Muscle layer of colon (tissue), 2 donors: ENCODE measurements at regions not wholly inside any gene's neighbourhood (a gene's known extent, or its start where the extent isn't known, plus 50 kb on each side); places are given as distances from the start of the nearest gene placed in this dataset.

Experiments
- H3K27ac ChIP-seq: one replicate; pipeline ENCODE4 v1.7.0; 2013; ENCODE audit warnings: low read depth, mild to moderate bottlenecking, low read length, moderate library complexity
- H3K27me3 ChIP-seq, 2 donors: one replicate each; pipeline ENCODE4 v1.7.0; 2013; ENCODE audit warnings: low read length in 2 of 2, mild to moderate bottlenecking in 2 of 2; ENCODE audit not compliant: insufficient read depth in 2 of 2, control insufficient read depth in 1 of 2
- H3K36me3 ChIP-seq: one replicate; pipeline ENCODE4 v1.7.0; 2013; ENCODE audit warnings: mild to moderate bottlenecking, low read length; ENCODE audit not compliant: insufficient read depth
- H3K4me1 ChIP-seq: one replicate; pipeline ENCODE4 v1.7.0; 2013; ENCODE audit warnings: mild to moderate bottlenecking, low read length; ENCODE audit not compliant: insufficient read depth
- H3K4me3 ChIP-seq, 2 donors: one replicate each; pipeline ENCODE4 v1.7.0; 2013; ENCODE audit warnings: low read length in 2 of 2, low read depth in 1 of 2, mild to moderate bottlenecking in 1 of 2, moderate library complexity in 1 of 2
- H3K9ac ChIP-seq: one replicate; pipeline ENCODE4 v1.7.0; 2013; ENCODE audit warnings: low read length
- H3K9me3 ChIP-seq: one replicate; pipeline ENCODE4 v1.7.0; 2013; ENCODE audit warnings: mild to moderate bottlenecking, low read length
- donor health status: abdominal sarcoma.
- donor health status: Adenocarcinoma of cecum.

GRCh38 chr18:43994381-43994780, 686.3 kb upstream of the SETBP1 start:
- Histone ChIP-seq H3K9ac (no peak overlapping the region), H3K4me3 (no peak overlapping the region), H3K27me3 (no peaks in the 10 kb centered on the region), H3K27ac (no peak overlapping the region), H3K4me1 (no peaks in the 10 kb centered on the region), H3K36me3 (no peaks in the 10 kb centered on the region), H3K9me3 (no peaks in the 10 kb centered on the region)

GRCh38 chr18:44013871-44014270, 666.8 kb upstream of the SETBP1 start:
- Histone ChIP-seq H3K4me3 (no peak overlapping the region), H3K27ac (no peak overlapping the region), H3K9ac (no peak overlapping the region), H3K4me1 (no peaks in the 10 kb centered on the region), H3K36me3 (no peaks in the 10 kb centered on the region), H3K27me3 (no peaks in the 10 kb centered on the region), H3K9me3 (no peaks in the 10 kb centered on the region)

- H3K4me1 ChIP-seq: no peaks in the 10 kb centered on the region
- no peaks in the 10 kb centered on the region for H3K27me3 ChIP-seq
- no peak overlapping the region for H3K27ac ChIP-seq
- no peaks in the 10 kb centered on the region for H3K36me3 ChIP-seq
- H3K4me3 ChIP-seq: no peak overlapping the region
- no peak overlapping the region for H3K9ac ChIP-seq
- H3K9me3 ChIP-seq: no peaks in the 10 kb centered on the region
Measured at GRCh38 chr18:44025421-44025820, 655.3 kb upstream of the SETBP1 start.

- no peak overlapping the region for H3K4me3 ChIP-seq
- no peak overlapping the region for H3K27ac ChIP-seq
- H3K9me3 ChIP-seq: no peaks in the 10 kb centered on the region
- no peaks in the 10 kb centered on the region for H3K36me3 ChIP-seq
- no peaks in the 10 kb centered on the region for H3K4me1 ChIP-seq
- H3K9ac ChIP-seq: no peak overlapping the region
- no peaks in the 10 kb centered on the region for H3K27me3 ChIP-seq
Measured at GRCh38 chr18:44028109-44028508, 652.6 kb upstream of the SETBP1 start.

- H3K9ac ChIP-seq: no peak overlapping the region
- no peaks in the 10 kb centered on the region for H3K36me3 ChIP-seq
- peaks cover 3% of the 10 kb centered on the region for H3K4me1 ChIP-seq
- no peak overlapping the region for H3K4me3 ChIP-seq
- no peaks in the 10 kb centered on the region for H3K27me3 ChIP-seq
- no peak overlapping the region for H3K27ac ChIP-seq
- H3K9me3 ChIP-seq: no peaks in the 10 kb centered on the region
Measured at GRCh38 chr18:44031063-44031462, 649.6 kb upstream of the SETBP1 start.

GRCh38 chr18:44033144-44033701, 647.5 kb upstream of the SETBP1 start:
- Histone ChIP-seq H3K27ac (no peak overlapping the region), H3K4me1 (peaks cover 4% of the 10 kb centered on the region), H3K9ac (no peak overlapping the region), H3K27me3 (no peaks in the 10 kb centered on the region), H3K9me3 (no peaks in the 10 kb centered on the region), H3K36me3 (no peaks in the 10 kb centered on the region), H3K4me3 (no peak overlapping the region)

GRCh38 chr18:44035554-44035953, 645.1 kb upstream of the SETBP1 start:
- Histone ChIP-seq H3K36me3 (no peaks in the 10 kb centered on the region), H3K4me3 (no peak overlapping the region), H3K27me3 (no peaks in the 10 kb centered on the region), H3K9me3 (no peaks in the 10 kb centered on the region), H3K9ac (no peak overlapping the region), H3K27ac (no peak overlapping the region), H3K4me1 (peaks cover 4% of the 10 kb centered on the region)

- no peak overlapping the region for H3K27ac ChIP-seq
- no peak overlapping the region for H3K4me3 ChIP-seq
- H3K9ac ChIP-seq: no peak overlapping the region
- H3K9me3 ChIP-seq: no peaks in the 10 kb centered on the region
- H3K27me3 ChIP-seq: no peaks in the 10 kb centered on the region
- H3K4me1 ChIP-seq: peaks cover 4% of the 10 kb centered on the region
- no peaks in the 10 kb centered on the region for H3K36me3 ChIP-seq
Measured at GRCh38 chr18:44036501-44036900, 644.2 kb upstream of the SETBP1 start.

- H3K36me3 ChIP-seq: no peaks in the 10 kb centered on the region
- no peak overlapping the region for H3K4me3 ChIP-seq
Measured at GRCh38 chr18:44039216-44039615, 641.5 kb upstream of the SETBP1 start.

GRCh38 chr18:44039826-44040225, 640.9 kb upstream of the SETBP1 start:
- Histone ChIP-seq H3K27ac (no peak overlapping the region), H3K27me3 (no peaks in the 10 kb centered on the region), H3K4me3 (no peak overlapping the region), H3K9ac (no peak overlapping the region), H3K9me3 (no peaks in the 10 kb centered on the region), H3K4me1 (peaks cover 4% of the 10 kb centered on the region), H3K36me3 (no peaks in the 10 kb centered on the region)

More at GRCh38 chr18:44039216-44039615, 641.5 kb upstream of the SETBP1 start:
- Histone ChIP-seq H3K9me3 (no peaks in the 10 kb centered on the region), H3K4me1 (peaks cover 4% of the 10 kb centered on the region), H3K27me3 (no peaks in the 10 kb centered on the region), H3K9ac (no peak overlapping the region), H3K27ac (no peak overlapping the region)

- Histone ChIP-seq H3K4me3 (no peak overlapping the region), H3K27me3 (no peaks in the 10 kb centered on the region), H3K4me1 (no peaks in the 10 kb centered on the region), H3K27ac (no peak overlapping the region), H3K9ac (no peak overlapping the region), H3K36me3 (no peaks in the 10 kb centered on the region), H3K9me3 (no peaks in the 10 kb centered on the region)
Measured at GRCh38 chr18:44041553-44041952, 639.1 kb upstream of the SETBP1 start.

- H3K4me1 ChIP-seq: no peaks in the 10 kb centered on the region
- H3K27ac ChIP-seq: no peak overlapping the region
- no peak overlapping the region for H3K4me3 ChIP-seq
- H3K9me3 ChIP-seq: no peaks in the 10 kb centered on the region
- H3K27me3 ChIP-seq: no peaks in the 10 kb centered on the region
- H3K36me3 ChIP-seq: no peaks in the 10 kb centered on the region
- H3K9ac ChIP-seq: no peak overlapping the region
Measured at GRCh38 chr18:44041961-44042360, 638.7 kb upstream of the SETBP1 start.
